ENCODE measurements at regions not wholly inside any gene's neighbourhood (a gene's known extent, or its start where the extent isn't known, plus 50 kb on each side); places are given as distances from the start of the nearest gene placed in this dataset.

- no peak for DNase-seq (ENCODE audit: low spot score)
Observed at GRCh38 chr20:17858450-17859001, 110.1 kb downstream of the SNX5 start.

GRCh38 chr20:17857639-17858449 lies 110.8 kb downstream of the SNX5 start:
- no peak for DNase-seq (ENCODE audit: low spot score)

GRCh38 chr20:17856837-17857605 lies 111.6 kb downstream of the SNX5 start:
- no peak for DNase-seq (ENCODE audit: low spot score)

- DNase-seq (ENCODE audit: low spot score) = peak; percentile 97
Observed at GRCh38 chr20:17856024-17856564, 112.5 kb downstream of the SNX5 start.

GRCh38 chr20:17854307-17854903 lies 114.2 kb downstream of the SNX5 start:
- peak; percentile 68 for DNase-seq (ENCODE audit: low spot score)

GRCh38 chr20:17852323-17852722 lies 116.3 kb downstream of the SNX5 start:
- DNase-seq (ENCODE audit: low spot score) = no peak

- DNase-seq (ENCODE audit: low spot score) = no peak
Observed at GRCh38 chr20:17850684-17851026, 117.9 kb downstream of the SNX5 start.

- DNase-seq (ENCODE audit: low spot score) = peak; percentile 44
Observed at GRCh38 chr20:17849901-17850683, 118.5 kb downstream of the SNX5 start.

- DNase-seq (ENCODE audit: low spot score) = no peak
Observed at GRCh38 chr20:17849138-17849900, 119.3 kb downstream of the SNX5 start.

GRCh38 chr20:17848249-17849048 lies 120.1 kb downstream of the SNX5 start:
- DNase-seq (ENCODE audit: low spot score) = no peak

GRCh38 chr20:17845701-17846475 lies 122.7 kb downstream of the SNX5 start:
- no peak for DNase-seq (ENCODE audit: low spot score)

GRCh38 chr20:17844549-17845298 lies 123.9 kb downstream of the SNX5 start:
- DNase-seq (ENCODE audit: low spot score) = no peak

GRCh38 chr20:17844133-17844429 lies 124.5 kb downstream of the SNX5 start:
- DNase-seq (ENCODE audit: low spot score) = no peak

GRCh38 chr20:17843246-17844132 lies 125.1 kb downstream of the SNX5 start:
- DNase-seq (ENCODE audit: low spot score) = no peak

- DNase-seq (ENCODE audit: low spot score) = no peak
Observed at GRCh38 chr20:17841751-17842215, 126.8 kb downstream of the SNX5 start.

- DNase-seq (ENCODE audit: low spot score) = no peak
Observed at GRCh38 chr20:17840423-17840822, 128.2 kb downstream of the SNX5 start.

- no peak for DNase-seq (ENCODE audit: low spot score)
Observed at GRCh38 chr20:17838921-17839320, 129.7 kb downstream of the SNX5 start.

- no peak for DNase-seq (ENCODE audit: low spot score)
Observed at GRCh38 chr20:17837179-17837578, 131.4 kb downstream of the SNX5 start.

All from COLO829 (cell line).